IgD-negative memory B cell (primary cell): ENCODE measurements at regions not wholly inside any gene's neighbourhood (a gene's known extent, or its start where the extent isn't known, plus 50 kb on each side); places are given as distances from the start of the nearest gene placed in this dataset.

Source experiments
- H3K27ac Mint-ChIP-seq, 3 donors: one replicate each; pipeline ENCODE4 v1.8.0; 2020 to 2022; ENCODE audit warnings: mild to moderate bottlenecking in 3 of 3, mixed read lengths in 3 of 3, moderate library complexity in 1 of 3
- H3K27me3 Mint-ChIP-seq: one replicate; pipeline ENCODE4 v1.8.0; 2021; ENCODE audit warnings: mixed read lengths
- H3K36me3 Mint-ChIP-seq: one replicate; pipeline ENCODE4 v1.8.0; 2020; ENCODE audit warnings: mild to moderate bottlenecking, mixed read lengths
- H3K4me1 Mint-ChIP-seq, 3 donors: one replicate each; pipeline ENCODE4 v1.8.0; 2020 to 2022; ENCODE audit warnings: mixed read lengths in 3 of 3, mild to moderate bottlenecking in 1 of 3
- H3K4me3 Mint-ChIP-seq, 4 donors: one replicate each; pipeline ENCODE4 v1.8.0; 2020 to 2022; ENCODE audit warnings: mild to moderate bottlenecking in 4 of 4, mixed read lengths in 4 of 4, moderate library complexity in 3 of 4
- H3K9me3 Mint-ChIP-seq, 3 donors: one replicate each; pipeline ENCODE4 v1.8.0; 2020 to 2021; ENCODE audit warnings: mixed read lengths in 3 of 3, mild to moderate bottlenecking in 1 of 3

DNA sequence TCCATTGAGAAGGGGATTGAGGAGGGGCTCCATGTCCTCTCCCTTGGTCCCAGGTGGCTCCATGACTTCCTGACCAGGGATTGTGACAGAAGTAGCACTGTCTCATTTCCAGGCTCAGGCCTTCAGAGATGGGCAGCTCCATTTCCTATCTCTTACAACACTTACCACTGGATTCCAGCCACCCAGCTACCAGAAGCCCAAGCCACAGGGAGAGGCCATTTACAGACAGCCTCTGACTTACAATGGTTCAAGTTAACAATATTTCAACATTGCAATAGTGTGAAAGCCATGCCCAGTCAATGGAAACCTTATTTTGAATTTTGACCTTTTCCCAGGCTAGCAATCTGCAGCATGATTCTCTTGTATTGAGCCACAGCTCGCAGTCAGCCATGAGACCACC is 164.9 kb upstream of the AGAP1 start:
- Mint-ChIP-seq H3K27ac (no peak overlapping the region), H3K4me1 (no peaks in the 10 kb centered on the region), H3K9me3 (peaks cover 0 to 2% (median 0%) of the 10 kb centered on the region in 3 donors), H3K4me3 (no peak overlapping the region), H3K36me3 (no peaks in the 10 kb centered on the region), H3K27me3 (peaks cover 2% of the 10 kb centered on the region)

DNA sequence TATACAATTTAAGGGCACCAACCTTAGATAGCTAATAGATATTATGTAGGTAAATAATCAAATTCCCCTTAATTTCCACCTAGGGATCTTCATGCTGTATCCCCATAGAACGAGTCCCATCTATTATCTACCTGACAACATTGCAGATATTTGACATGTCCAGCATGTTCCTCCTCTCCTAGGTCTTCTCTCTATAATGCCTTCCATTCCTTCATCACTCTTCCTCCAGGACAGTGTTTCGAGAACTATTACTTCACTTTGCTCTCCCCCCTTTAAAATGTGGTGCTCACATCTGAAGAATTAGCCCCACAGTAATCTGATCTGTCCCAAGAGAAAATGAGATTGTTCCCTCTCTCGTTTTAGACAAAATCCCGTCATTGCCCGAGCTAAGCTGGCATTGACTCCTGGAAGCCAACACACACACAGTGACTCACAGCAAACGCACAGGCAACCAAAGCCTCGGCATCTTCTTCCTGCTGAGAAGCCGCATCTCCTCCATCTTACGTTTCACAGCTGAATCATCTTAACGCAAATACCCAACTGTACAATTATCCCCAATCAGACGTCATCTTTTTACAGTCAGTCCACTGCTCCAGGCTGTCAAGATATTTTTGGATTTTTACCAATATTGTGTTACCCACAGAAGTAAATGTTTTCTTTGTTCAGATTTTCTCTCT is 162.9 kb upstream of the AGAP1 start:
- H3K27ac Mint-ChIP-seq: no peak overlapping the region
- H3K4me3 Mint-ChIP-seq: no peak overlapping the region
- no peaks in the 10 kb centered on the region for H3K4me1 Mint-ChIP-seq
- peaks cover 5% of the 10 kb centered on the region for H3K27me3 Mint-ChIP-seq
- H3K36me3 Mint-ChIP-seq: peaks cover 2% of the 10 kb centered on the region
- H3K9me3 Mint-ChIP-seq: peaks cover 0 to 2% (median 0%) of the 10 kb centered on the region in 3 donors

DNA sequence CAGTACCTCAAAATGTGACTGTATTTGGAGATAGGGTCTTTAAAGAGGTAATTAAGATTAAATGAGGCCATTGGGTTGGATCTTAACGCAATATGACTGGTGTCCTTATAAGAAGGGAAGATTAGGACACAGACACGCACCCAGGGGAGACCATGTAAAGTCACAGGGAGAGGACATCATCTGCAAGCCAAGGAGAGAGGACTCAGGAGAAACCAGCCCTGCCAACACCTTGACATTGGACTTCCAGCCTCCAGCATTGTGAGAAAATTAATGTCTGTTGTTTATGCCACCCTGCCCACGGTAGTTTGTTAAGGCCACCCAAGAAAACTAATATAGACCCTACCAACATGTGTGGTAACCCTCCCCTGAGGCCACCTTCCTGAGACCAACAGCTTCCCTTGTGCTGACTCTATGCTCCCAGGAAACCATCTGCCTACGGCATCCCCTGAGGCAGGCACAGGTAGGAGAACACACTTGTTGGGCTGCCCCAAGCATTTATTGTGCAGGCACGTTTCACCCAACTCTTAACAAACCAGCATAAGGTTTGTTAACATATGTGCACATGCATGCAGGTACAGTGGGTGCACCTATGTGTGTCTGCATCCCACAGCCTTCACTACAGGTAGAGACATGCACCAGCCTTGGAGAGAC is 161.5 kb upstream of the AGAP1 start:
- H3K27me3 Mint-ChIP-seq: peaks cover 5% of the 10 kb centered on the region
- no peak overlapping the region for H3K27ac Mint-ChIP-seq
- H3K4me3 Mint-ChIP-seq: no peak overlapping the region
- peaks cover 0 to 2% (median 0%) of the 10 kb centered on the region in 3 donors for H3K9me3 Mint-ChIP-seq
- H3K4me1 Mint-ChIP-seq: no peaks in the 10 kb centered on the region
- H3K36me3 Mint-ChIP-seq: peaks cover 2% of the 10 kb centered on the region

DNA sequence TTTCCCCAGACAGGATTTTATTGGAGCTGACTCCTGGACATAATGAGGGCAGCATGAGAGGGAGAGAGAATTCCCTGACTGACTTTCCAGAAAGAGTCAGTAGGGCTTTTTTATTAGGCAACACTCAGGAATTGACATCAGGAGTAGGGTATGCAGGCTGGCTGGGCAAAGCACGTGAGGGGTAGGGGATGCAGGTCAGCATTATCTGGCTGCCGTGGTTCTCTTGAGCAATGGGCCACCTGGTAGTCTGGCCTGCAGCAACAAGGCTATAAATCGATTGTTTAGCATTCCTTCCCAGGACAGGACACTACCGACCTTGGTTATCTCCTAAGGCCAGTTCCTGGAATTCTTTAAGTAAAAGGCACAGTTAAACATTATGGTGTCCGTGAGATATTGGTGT is 160.8 kb upstream of the AGAP1 start:
- H3K4me1 Mint-ChIP-seq: no peaks in the 10 kb centered on the region
- peaks cover 3 to 5% (median 4%) of the 10 kb centered on the region in 3 donors for H3K9me3 Mint-ChIP-seq
- peak overlapping the region in 1 of 3 donors; percentile 11 for H3K27ac Mint-ChIP-seq
- H3K27me3 Mint-ChIP-seq: peaks cover 5% of the 10 kb centered on the region
- H3K4me3 Mint-ChIP-seq: no peak overlapping the region
- peaks cover 3% of the 10 kb centered on the region for H3K36me3 Mint-ChIP-seq

DNA sequence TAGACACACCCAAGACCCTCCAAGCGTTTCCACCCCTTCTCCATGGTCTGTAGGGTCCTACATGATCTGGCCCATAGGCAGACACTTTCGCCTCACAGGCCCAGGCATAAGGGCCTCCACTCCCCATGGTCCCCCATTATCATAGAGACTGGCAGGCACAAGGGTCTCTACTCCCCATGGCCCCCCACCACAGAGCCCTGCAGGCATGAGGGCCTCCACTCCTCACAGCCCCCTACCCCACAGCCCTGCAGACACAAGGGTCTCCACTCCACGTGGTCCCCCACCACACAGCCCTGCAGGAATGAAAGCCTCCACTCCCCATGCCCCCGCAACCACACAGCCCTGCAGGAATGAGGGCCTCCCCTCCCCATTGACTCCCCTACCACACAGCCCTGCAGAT is 159.7 kb upstream of the AGAP1 start:
- Mint-ChIP-seq H3K27ac (no peak overlapping the region), H3K36me3 (peaks cover 3% of the 10 kb centered on the region), H3K9me3 (peaks cover 5 to 9% (median 7%) of the 10 kb centered on the region in 3 donors), H3K4me3 (no peak overlapping the region), H3K27me3 (peaks cover 5% of the 10 kb centered on the region), H3K4me1 (no peaks in the 10 kb centered on the region)

DNA sequence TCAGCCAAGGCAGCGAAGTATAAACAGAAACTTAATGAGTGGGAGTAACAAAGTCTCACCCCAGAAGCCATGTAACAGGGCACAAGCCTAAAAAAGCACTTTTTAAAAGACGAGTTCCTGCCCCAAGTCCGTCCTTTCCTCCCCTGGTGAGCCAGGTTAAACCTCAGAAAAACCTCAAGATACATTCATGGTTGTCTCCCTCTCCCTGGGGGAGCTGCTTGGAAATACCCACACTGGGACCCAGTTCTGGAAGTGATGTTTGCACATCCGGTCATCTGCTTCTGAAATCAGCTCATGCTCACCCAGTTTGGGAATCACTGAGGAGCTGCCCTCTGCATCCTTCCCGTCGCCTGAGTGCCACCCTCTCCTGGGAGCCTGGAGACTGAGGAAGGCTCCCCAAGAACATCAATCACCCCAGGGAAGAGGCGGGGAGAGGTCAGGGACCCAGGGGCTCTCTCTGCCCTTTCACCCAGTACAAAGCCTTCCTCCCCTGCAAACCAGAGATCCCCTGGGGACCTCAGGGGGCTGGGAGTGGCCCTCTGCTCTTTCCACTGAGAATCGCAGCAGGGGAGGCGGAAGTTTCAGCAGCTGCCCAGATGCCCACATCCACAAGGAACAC is 150.6 kb upstream of the AGAP1 start:
- no peak overlapping the region for H3K27ac Mint-ChIP-seq
- peaks cover 2 to 11% (median 9%) of the 10 kb centered on the region in 3 donors for H3K9me3 Mint-ChIP-seq
- peaks cover 8% of the 10 kb centered on the region for H3K27me3 Mint-ChIP-seq
- no peaks in the 10 kb centered on the region for H3K4me1 Mint-ChIP-seq
- no peak overlapping the region for H3K4me3 Mint-ChIP-seq
- no peaks in the 10 kb centered on the region for H3K36me3 Mint-ChIP-seq

DNA sequence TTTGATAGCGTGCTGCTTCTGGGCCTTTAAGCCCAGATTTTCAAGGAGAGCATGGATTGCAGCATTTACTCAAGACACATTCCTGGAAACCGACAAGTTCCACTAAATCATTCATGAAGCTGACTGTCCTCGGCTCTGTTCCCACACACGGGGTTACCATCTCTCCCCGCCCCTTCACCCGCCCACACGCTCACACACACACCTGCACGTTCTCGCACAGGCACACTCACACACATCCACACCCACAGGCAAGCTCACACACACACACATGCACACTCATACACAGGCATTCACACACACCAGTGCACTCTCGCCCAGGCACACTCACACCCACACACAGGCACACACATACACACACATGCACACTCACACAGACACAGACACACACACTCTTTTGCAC is 150.0 kb upstream of the AGAP1 start:
- no peaks in the 10 kb centered on the region for H3K36me3 Mint-ChIP-seq

DNA sequence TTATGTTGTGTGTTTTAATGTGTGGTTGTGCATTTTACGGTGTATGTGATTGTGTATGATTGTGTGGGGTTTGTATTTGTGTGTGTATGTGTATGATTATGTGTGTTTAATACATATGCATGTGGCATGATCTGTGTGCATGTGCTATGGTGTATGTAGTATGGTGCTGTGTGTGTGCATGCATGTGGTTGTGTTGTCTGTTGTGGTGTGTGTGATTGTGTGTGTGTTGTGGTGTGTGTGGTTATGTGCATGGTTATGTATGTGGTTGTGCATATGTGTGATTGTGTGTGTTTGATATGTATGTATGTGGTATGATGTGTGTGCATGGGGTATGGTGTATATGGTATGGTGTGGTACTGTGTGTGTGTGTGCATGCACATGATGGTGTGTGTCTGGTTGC is 148.1 kb upstream of the AGAP1 start:
- no peak overlapping the region for H3K4me3 Mint-ChIP-seq
- peaks cover 10% of the 10 kb centered on the region for H3K27me3 Mint-ChIP-seq
- peaks cover 0 to 8% (median 3%) of the 10 kb centered on the region in 3 donors for H3K9me3 Mint-ChIP-seq
- no peaks in the 10 kb centered on the region for H3K4me1 Mint-ChIP-seq
- no peak overlapping the region for H3K27ac Mint-ChIP-seq
- peaks cover 3% of the 10 kb centered on the region for H3K36me3 Mint-ChIP-seq

More for the DNA sequence above, 150.0 kb upstream of the AGAP1 start:
- Mint-ChIP-seq H3K27me3 (peaks cover 8% of the 10 kb centered on the region), H3K27ac (no peak overlapping the region), H3K4me3 (no peak overlapping the region), H3K9me3 (peaks cover 0 to 8% (median 7%) of the 10 kb centered on the region in 3 donors), H3K4me1 (no peaks in the 10 kb centered on the region)

DNA sequence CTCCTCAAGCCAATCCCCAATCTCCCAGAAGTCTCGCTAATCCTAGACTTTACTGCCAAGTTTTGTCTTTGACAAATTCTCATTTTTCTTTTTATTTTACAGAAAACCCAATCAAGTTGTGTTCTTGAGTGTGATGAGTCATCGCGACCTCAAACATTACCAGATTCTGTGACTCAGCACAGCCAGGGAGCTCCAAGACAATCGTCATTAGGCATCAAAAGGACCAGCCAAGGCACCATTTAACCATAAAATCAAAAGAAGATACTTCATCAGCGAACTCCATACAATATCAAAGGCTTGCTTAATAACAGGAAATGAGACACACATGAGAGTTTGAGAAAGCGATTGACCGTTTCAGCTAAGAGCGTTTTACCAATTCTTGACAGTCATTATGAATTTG is 146.2 kb upstream of the AGAP1 start:
- H3K4me1 Mint-ChIP-seq: no peaks in the 10 kb centered on the region
- peaks cover 10% of the 10 kb centered on the region for H3K27me3 Mint-ChIP-seq
- H3K4me3 Mint-ChIP-seq: no peak overlapping the region
- peaks cover 3% of the 10 kb centered on the region for H3K36me3 Mint-ChIP-seq
- H3K9me3 Mint-ChIP-seq: peaks cover 0 to 8% (median 0%) of the 10 kb centered on the region in 3 donors
- H3K27ac Mint-ChIP-seq: no peak overlapping the region

DNA sequence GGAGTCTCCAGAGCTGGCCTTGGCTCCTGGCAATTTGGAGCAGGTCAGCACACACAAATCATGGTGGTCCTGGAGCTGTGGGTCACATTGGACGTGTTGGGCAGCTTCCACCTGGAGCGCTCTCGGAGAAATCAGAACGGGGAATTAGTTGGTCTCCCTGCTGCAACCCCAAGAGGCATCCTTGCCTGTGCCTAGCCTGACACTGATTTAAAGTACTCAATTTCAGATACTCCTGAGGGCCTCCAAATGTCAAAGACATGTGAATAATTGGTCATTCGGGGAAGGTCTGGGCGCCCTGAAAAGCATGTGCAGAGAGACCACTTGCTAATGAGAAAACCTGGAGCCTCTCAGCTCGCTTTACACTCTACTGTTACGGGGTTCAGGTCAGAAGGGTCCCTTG is 145.5 kb upstream of the AGAP1 start:
- Mint-ChIP-seq H3K27me3 (peaks cover 10% of the 10 kb centered on the region), H3K27ac (no peak overlapping the region), H3K4me1 (peaks cover 0 to 1% (median 0%) of the 10 kb centered on the region in 3 donors), H3K36me3 (peaks cover 3% of the 10 kb centered on the region), H3K9me3 (peaks cover 0 to 8% (median 0%) of the 10 kb centered on the region in 3 donors), H3K4me3 (no peak overlapping the region)

DNA sequence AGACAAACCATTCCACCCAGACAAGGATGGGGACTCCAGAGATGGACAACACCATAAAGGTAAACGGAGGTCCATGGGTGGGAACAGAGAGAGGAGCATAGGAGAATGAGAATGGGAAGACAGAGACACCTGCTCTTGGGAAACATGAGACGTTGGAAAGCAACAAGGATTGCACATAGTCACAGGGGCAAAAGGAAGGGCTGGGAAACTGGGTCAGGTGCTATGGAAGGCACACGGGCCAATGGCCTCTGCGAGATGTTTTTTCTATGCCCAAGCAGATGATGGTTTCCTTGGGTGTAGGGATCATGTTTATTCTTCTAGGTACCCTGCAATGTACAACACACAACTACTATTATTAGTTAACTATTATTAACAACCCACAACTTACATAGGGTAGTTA is 143.6 kb upstream of the AGAP1 start:
- H3K36me3 Mint-ChIP-seq: peaks cover 3% of the 10 kb centered on the region
- H3K4me3 Mint-ChIP-seq: no peak overlapping the region
- H3K9me3 Mint-ChIP-seq: peaks cover 0 to 8% (median 3%) of the 10 kb centered on the region in 3 donors
- peaks cover 10% of the 10 kb centered on the region for H3K27me3 Mint-ChIP-seq
- no peak overlapping the region for H3K27ac Mint-ChIP-seq
- peaks cover 0 to 1% (median 0%) of the 10 kb centered on the region in 3 donors for H3K4me1 Mint-ChIP-seq

DNA sequence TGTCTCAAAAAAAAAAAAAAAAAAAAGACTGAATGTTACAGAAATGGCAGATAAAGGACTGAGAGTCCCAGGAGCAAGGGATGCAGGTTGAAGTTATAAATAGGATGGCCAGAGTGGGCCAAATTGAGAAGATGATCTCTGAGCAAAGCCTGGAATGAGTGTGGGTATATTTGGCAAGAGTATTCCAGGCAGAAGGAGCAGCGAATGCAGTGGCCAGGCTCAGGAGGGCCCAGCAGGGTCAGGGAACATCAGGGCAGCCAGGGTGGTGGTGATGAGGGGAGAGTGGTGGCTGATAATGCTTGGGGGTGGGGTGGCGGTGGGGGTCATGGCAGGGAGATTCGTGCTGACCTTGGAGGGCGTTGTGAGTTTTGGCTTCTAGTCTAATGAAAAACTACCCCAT is 141.3 kb upstream of the AGAP1 start:
- Mint-ChIP-seq H3K36me3 (peaks cover 3% of the 10 kb centered on the region), H3K4me1 (peaks cover 0 to 1% (median 0%) of the 10 kb centered on the region in 3 donors), H3K27ac (no peak overlapping the region), H3K4me3 (no peak overlapping the region), H3K9me3 (peaks cover 0 to 3% (median 0%) of the 10 kb centered on the region in 3 donors), H3K27me3 (peaks cover 5% of the 10 kb centered on the region)

DNA sequence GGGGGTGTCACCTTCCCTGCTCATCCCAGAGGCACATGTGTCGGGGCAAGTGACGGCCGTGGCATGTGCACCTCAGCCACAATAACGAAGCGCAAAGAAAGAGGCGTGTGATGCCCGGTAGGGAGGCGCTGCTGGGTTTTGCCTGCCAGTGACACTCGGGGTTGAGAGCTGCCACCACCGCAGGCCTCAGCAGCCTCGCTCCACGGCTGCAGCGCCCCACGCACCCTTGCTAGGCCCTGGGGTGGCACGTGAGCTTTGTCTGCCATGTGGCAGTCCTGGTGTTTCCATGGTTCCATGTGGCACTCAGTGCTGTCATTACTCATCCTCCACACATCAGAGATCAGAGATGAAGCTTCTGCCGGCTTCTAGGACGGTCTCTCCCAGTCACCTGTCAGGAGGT is 136.0 kb upstream of the AGAP1 start:
- H3K4me1 Mint-ChIP-seq: peaks cover 0 to 2% (median 0%) of the 10 kb centered on the region in 3 donors
- no peak overlapping the region for H3K4me3 Mint-ChIP-seq
- no peaks in the 10 kb centered on the region for H3K27me3 Mint-ChIP-seq
- H3K27ac Mint-ChIP-seq: no peak overlapping the region
- peaks cover 0 to 4% (median 3%) of the 10 kb centered on the region in 3 donors for H3K9me3 Mint-ChIP-seq
- H3K36me3 Mint-ChIP-seq: no peaks in the 10 kb centered on the region

DNA sequence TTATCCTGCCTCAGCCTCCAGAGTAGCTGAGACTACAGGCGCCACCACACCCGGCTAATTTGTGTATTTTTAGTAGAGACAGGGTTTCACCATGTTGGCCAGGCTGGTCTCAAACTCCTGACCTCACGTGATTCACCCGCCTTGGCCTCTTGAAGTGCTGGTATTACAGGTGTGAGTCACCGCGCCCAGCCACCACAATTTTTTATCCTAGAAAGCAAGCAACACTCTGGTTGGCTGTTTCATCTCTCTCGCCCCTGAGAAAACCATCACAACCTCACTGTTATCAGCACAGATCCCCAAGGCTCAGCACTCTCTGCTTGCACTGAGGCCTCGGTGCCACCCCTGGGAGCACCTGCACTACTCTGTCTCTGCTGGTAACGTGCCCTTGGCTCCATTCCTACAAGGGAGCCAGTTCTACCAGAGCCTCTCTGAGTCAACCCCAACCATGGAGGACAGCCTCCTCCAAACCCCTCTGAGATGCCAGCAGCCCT is 134.8 kb upstream of the AGAP1 start:
- Mint-ChIP-seq H3K4me1 (peaks cover 0 to 2% (median 0%) of the 10 kb centered on the region in 3 donors), H3K4me3 (no peak overlapping the region), H3K36me3 (no peaks in the 10 kb centered on the region), H3K9me3 (peaks cover 0 to 4% (median 3%) of the 10 kb centered on the region in 3 donors), H3K27ac (peak overlapping the region in 1 of 3 donors; percentile 82), H3K27me3 (no peaks in the 10 kb centered on the region)

DNA sequence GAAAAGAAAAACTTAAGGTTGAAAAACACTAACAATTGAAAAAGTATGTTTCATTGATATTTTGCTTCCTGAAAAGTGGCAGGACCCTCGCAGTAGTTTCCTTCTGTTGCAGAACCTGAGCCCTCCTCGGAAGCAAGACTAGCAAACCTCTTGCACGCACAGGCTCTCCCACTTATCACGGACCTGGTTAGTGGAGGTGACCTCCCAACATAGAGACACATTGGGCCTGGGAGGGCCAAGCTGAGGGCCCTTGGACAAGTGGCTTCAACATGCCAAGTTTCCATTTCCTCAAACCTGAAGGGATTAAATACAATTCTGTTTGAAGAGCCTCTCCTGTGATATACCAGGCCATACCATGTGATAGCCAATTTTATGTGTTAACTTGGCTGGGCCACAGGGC is 133.4 kb upstream of the AGAP1 start:
- Mint-ChIP-seq H3K36me3 (no peaks in the 10 kb centered on the region), H3K27ac (no peak overlapping the region), H3K4me1 (peaks cover 0 to 2% (median 0%) of the 10 kb centered on the region in 3 donors)

More for the DNA sequence above, 133.4 kb upstream of the AGAP1 start:
- Mint-ChIP-seq H3K9me3 (peaks cover 0 to 4% (median 0%) of the 10 kb centered on the region in 3 donors), H3K27me3 (no peaks in the 10 kb centered on the region), H3K4me3 (no peak overlapping the region)
